ENCODE measurements at regions not wholly inside any gene's neighbourhood (a gene's known extent, or its start where the extent isn't known, plus 50 kb on each side); places are given as distances from the start of the nearest gene placed in this dataset.

GRCh38 chr9:73023025-73023541 is 70.2 kb upstream of the ALDH1A1 start:
- TF ChIP-seq POLR2A (IDR thresholded peaks at IDR 0.05; ENCODE audit: low read depth, low read length) (no peak), PAX5 (IDR thresholded peaks at IDR 0.05; ENCODE audit: insufficient read depth, low read length, severe bottlenecking) (no peak)
